Activated CD8-positive, alpha-beta memory T cell treated with anti-CD3 and anti-CD28 coated beads, Interleukin-2, amount 10 ng/mL, durations not matched to agents 7 days and 5 days (primary cell): ENCODE measurements at regions not wholly inside any gene's neighbourhood (a gene's known extent, or its start where the extent isn't known, plus 50 kb on each side); places are given as distances from the start of the nearest gene placed in this dataset.
"Not testable (repeated sequence)": the region's sequence is repeated elsewhere in the genome, so short reads cannot be mapped to it uniquely, and the experiment has no call there.

Experiments used
- ATAC-seq: fragments of 150-1000 bp; cut with Tn5 transposase; one replicate; pipeline ENCODE4 v1.10.0; 2021; ENCODE audit warnings: moderate library complexity
- CTCF ChIA-PET: fragments of 350-600 bp; sonication (Branson Sonifier 250); formaldehyde crosslinking; loops from one replicate; lab custom pipeline; 2021; ENCODE audit warnings: antibody characterized with exemption; lab: Charles Lee
- DNase-seq: peaks from one replicate; pipeline ENCODE4 v3.0.0-alpha.2; 2020
- H3K27ac Mint-ChIP-seq: one replicate; pipeline ENCODE4 v1.8.0; 2021; ENCODE audit warnings: mild to moderate bottlenecking, mixed read lengths
- H3K27me3 Mint-ChIP-seq: one replicate; pipeline ENCODE4 v1.8.0; 2021; ENCODE audit warnings: mixed read lengths
- H3K36me3 Mint-ChIP-seq: one replicate; pipeline ENCODE4 v1.8.0; 2021; ENCODE audit warnings: mild to moderate bottlenecking, mixed read lengths
- H3K4me1 Mint-ChIP-seq: one replicate; pipeline ENCODE4 v1.8.0; 2021; ENCODE audit warnings: mixed read lengths
- H3K4me3 Mint-ChIP-seq: one replicate; pipeline ENCODE4 v1.8.0; 2021; ENCODE audit warnings: mild to moderate bottlenecking, moderate library complexity, mixed read lengths
- H3K9me3 Mint-ChIP-seq: one replicate; pipeline ENCODE4 v1.8.0; 2022; ENCODE audit warnings: low read depth, mixed read lengths

DNA sequence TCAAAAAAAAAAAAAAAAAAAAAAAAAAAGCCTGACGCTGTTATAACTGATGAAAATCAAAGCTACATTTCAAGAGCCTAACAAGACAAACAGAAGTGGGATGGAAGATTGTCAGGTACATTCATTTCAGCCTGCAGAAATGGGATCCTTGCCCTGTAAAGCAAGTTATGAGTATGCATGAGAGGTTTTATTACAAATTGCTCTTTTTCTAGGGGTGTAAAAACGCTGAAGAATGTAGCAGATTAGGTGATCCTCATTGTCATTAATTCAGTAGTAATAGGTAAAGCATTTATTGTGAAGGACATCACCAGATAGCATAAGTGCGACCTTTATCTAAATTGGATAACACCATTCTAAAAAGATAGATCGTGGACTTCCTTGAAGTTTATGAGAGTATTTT is 208.3 kb downstream of the KCNJ2 start:
- Mint-ChIP-seq H3K4me1 (no peaks in the 10 kb centered on the region), H3K36me3 (no peaks in the 10 kb centered on the region), H3K4me3 (no peak overlapping the region), H3K9me3 (peaks cover 3% of the 10 kb centered on the region), H3K27me3 (no peaks in the 10 kb centered on the region), H3K27ac (no peak overlapping the region)
- CTCF ChIA-PET: no interaction called here
- DNase-seq (no peak), ATAC-seq (no peak)

DNA sequence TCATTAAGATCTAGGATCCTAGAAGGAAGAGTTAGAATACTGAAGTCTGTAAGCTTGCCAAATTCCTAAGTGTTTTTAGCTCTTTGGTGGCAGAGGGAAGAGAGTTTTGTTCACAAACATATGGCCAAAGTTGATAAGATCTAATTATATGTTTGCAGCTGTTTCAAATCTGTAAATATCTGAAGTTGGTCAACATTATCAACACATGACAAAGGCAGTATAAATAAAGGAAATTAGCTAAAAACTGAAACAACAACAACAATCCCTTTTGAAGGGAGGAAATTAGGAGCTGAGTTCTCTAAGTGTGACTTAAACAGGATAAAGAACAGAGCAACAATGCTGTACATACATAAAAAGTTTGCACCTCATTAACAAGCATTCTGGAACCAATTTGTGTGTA is 208.7 kb downstream of the KCNJ2 start:
- ATAC-seq (no peak), DNase-seq (no peak)
- CTCF ChIA-PET: no interaction called here
- H3K4me1 Mint-ChIP-seq: no peaks in the 10 kb centered on the region
- no peak overlapping the region for H3K4me3 Mint-ChIP-seq
- H3K27ac Mint-ChIP-seq: no peak overlapping the region
- H3K27me3 Mint-ChIP-seq: no peaks in the 10 kb centered on the region
- H3K9me3 Mint-ChIP-seq: peaks cover 3% of the 10 kb centered on the region
- no peaks in the 10 kb centered on the region for H3K36me3 Mint-ChIP-seq

DNA sequence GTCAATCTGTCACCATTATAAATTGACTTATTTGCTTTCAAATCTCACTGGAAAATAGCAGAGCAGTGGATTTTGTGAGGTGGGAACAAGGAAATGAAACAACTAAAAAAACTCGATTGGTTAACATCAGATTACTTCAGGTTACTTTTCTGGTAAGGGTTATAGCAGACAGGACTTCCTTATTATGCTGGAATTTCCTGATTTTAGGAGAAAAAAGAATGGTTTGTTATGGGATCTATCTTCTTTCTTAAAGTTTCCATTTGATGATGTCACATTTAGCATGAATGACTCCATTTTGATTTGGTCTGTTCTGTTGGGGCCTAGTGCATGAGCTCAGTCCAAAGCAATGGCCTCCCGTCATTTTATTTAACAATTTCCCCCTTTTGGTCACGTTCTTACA is 210.6 kb downstream of the KCNJ2 start:
- DNase-seq: no peak
- Mint-ChIP-seq H3K4me1 (no peaks in the 10 kb centered on the region), H3K36me3 (no peaks in the 10 kb centered on the region), H3K27ac (no peak overlapping the region), H3K4me3 (no peak overlapping the region), H3K9me3 (no peaks in the 10 kb centered on the region), H3K27me3 (no peaks in the 10 kb centered on the region)
- ATAC-seq: no peak
- CTCF ChIA-PET: no interaction called here

GRCh38 chr17:70381916-70382315 is 212.6 kb downstream of the KCNJ2 start:
- CTCF ChIA-PET, H3K27me3 Mint-ChIP-seq, H3K36me3 Mint-ChIP-seq, H3K9me3 Mint-ChIP-seq, DNase-seq, H3K4me3 Mint-ChIP-seq, H3K4me1 Mint-ChIP-seq, H3K27ac Mint-ChIP-seq, ATAC-seq: not testable (repeated sequence)

- Mint-ChIP-seq H3K27me3 (no peaks in the 10 kb centered on the region), H3K36me3 (no peaks in the 10 kb centered on the region), H3K4me3 (no peak overlapping the region), H3K4me1 (no peaks in the 10 kb centered on the region), H3K9me3 (peaks cover 4% of the 10 kb centered on the region), H3K27ac (no peak overlapping the region)
- ATAC-seq (no peak), DNase-seq (no peak)
- CTCF ChIA-PET: no interaction called here
Observed at GRCh38 chr17:70388326-70388725, 219.0 kb downstream of the KCNJ2 start.

- CTCF ChIA-PET, H3K4me3 Mint-ChIP-seq, DNase-seq, H3K36me3 Mint-ChIP-seq, H3K4me1 Mint-ChIP-seq, H3K27ac Mint-ChIP-seq, H3K27me3 Mint-ChIP-seq, H3K9me3 Mint-ChIP-seq, ATAC-seq: not testable (repeated sequence)
Observed at GRCh38 chr17:70389232-70389757, 220.0 kb downstream of the KCNJ2 start.

- ATAC-seq (no peak), DNase-seq (no peak)
- Mint-ChIP-seq H3K9me3 (peaks cover 4% of the 10 kb centered on the region), H3K27ac (no peak overlapping the region), H3K4me3 (no peak overlapping the region), H3K4me1 (no peaks in the 10 kb centered on the region), H3K27me3 (no peaks in the 10 kb centered on the region), H3K36me3 (no peaks in the 10 kb centered on the region)
- CTCF ChIA-PET: no interaction called here
Observed at GRCh38 chr17:70390049-70390448, 220.7 kb downstream of the KCNJ2 start.

GRCh38 chr17:70394473-70395232 is 225.3 kb downstream of the KCNJ2 start:
- DNase-seq (no peak), ATAC-seq (no peak)
- no peak overlapping the region for H3K27ac Mint-ChIP-seq
- CTCF ChIA-PET: no interaction called here
- H3K36me3 Mint-ChIP-seq: no peaks in the 10 kb centered on the region
- H3K9me3 Mint-ChIP-seq: peaks cover 6% of the 10 kb centered on the region
- no peaks in the 10 kb centered on the region for H3K4me1 Mint-ChIP-seq
- no peak overlapping the region for H3K4me3 Mint-ChIP-seq
- no peaks in the 10 kb centered on the region for H3K27me3 Mint-ChIP-seq

GRCh38 chr17:70405492-70406220 is 236.3 kb downstream of the KCNJ2 start:
- Mint-ChIP-seq H3K9me3 (no peaks in the 10 kb centered on the region), H3K27me3 (no peaks in the 10 kb centered on the region), H3K36me3 (no peaks in the 10 kb centered on the region), H3K4me3 (no peak overlapping the region), H3K4me1 (no peaks in the 10 kb centered on the region), H3K27ac (no peak overlapping the region)
- ATAC-seq (no peak), DNase-seq (no peak)
- CTCF ChIA-PET: no interaction called here

- CTCF ChIA-PET: no interaction called here
- Mint-ChIP-seq H3K9me3 (no peaks in the 10 kb centered on the region), H3K4me1 (no peaks in the 10 kb centered on the region), H3K36me3 (no peaks in the 10 kb centered on the region), H3K27me3 (no peaks in the 10 kb centered on the region), H3K27ac (no peak overlapping the region), H3K4me3 (no peak overlapping the region)
- ATAC-seq (no peak), DNase-seq (no peak)
Observed at GRCh38 chr17:70407506-70407905, 238.2 kb downstream of the KCNJ2 start.

DNA sequence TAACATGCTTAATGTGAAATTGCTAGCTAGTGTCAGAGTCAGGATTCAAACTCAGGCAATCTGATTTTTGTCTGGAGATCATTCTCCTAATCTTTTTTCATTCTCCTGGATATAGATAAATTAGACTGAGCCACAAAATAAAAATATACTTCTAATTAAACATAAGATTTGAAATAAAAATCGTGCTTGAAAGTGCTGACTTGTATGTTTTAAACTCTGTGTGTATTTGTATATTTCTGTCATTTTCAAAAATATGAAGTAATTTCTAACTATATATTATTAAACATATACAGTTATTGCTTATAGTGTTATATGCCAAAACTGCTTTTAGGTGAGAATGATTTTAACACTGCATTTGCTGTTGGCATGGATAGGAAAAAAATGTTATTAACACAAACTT is 239.4 kb downstream of the KCNJ2 start:
- Mint-ChIP-seq H3K4me1 (no peaks in the 10 kb centered on the region), H3K9me3 (no peaks in the 10 kb centered on the region), H3K4me3 (no peak overlapping the region), H3K36me3 (no peaks in the 10 kb centered on the region), H3K27me3 (no peaks in the 10 kb centered on the region), H3K27ac (no peak overlapping the region)
- DNase-seq (no peak), ATAC-seq (no peak)
- CTCF ChIA-PET: no interaction called here

GRCh38 chr17:70414300-70414699 is 245.0 kb downstream of the KCNJ2 start:
- no peak overlapping the region for H3K4me3 Mint-ChIP-seq
- no peak overlapping the region for H3K27ac Mint-ChIP-seq
- no peaks in the 10 kb centered on the region for H3K36me3 Mint-ChIP-seq
- no peaks in the 10 kb centered on the region for H3K4me1 Mint-ChIP-seq
- ATAC-seq (no peak), DNase-seq (no peak)
- peaks cover 3% of the 10 kb centered on the region for H3K9me3 Mint-ChIP-seq
- no peaks in the 10 kb centered on the region for H3K27me3 Mint-ChIP-seq
- CTCF ChIA-PET: no interaction called here

DNA sequence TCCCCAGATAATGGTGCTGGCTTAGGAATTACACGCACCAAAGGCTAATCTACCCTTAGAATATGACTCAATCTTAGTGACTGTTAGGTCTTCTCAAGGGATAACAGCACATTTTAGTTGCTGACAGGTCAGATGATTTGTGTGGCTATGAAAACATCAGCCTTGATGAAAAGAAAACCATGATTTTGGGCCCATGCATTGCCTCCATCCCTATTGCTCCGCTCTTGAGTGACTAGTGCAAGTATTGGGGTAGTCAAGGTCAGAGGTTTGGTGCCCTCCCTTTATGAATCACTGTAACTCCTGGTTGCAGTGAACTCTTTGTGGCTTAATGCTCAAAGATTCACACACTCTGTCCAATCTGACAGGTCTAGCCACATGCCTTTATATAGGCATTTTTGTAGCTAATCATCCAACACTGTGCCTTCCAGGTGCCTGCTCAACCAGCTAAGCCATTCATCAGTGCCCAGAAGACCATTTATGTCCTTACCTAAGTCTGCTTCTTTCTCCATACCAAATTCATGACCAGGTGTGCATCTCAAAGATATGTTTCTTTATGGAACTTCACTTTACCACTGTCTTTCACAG is 251.6 kb downstream of the KCNJ2 start:
- DNase-seq: no peak
- Mint-ChIP-seq H3K27me3 (no peaks in the 10 kb centered on the region), H3K27ac (no peak overlapping the region), H3K36me3 (no peaks in the 10 kb centered on the region), H3K9me3 (no peaks in the 10 kb centered on the region), H3K4me3 (no peak overlapping the region), H3K4me1 (no peaks in the 10 kb centered on the region)
- no peak for ATAC-seq
- CTCF ChIA-PET: no interaction called here

DNA sequence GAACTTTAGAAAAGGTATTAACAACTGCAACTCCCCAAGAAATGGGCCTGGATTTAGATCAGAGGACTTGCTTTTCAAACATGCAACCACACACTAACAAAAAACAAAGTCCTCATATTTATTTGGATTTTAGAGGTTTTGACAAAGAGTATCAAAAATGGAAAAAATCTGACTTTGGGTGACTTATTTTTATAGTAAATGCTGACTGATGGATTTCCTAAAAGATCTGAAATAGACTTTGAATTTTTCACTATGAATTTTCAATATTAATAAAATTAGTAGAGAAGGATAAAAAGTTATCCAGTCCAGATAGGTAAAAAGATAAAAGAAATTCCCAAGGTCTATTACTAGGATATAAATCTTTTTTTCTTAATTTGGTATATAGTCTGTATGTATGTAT is 253.5 kb downstream of the KCNJ2 start:
- Mint-ChIP-seq H3K4me3 (no peak overlapping the region), H3K9me3 (no peaks in the 10 kb centered on the region), H3K27ac (no peak overlapping the region), H3K4me1 (no peaks in the 10 kb centered on the region), H3K36me3 (no peaks in the 10 kb centered on the region), H3K27me3 (no peaks in the 10 kb centered on the region)
- CTCF ChIA-PET: no interaction called here
- ATAC-seq (no peak), DNase-seq (no peak)
